H1 (cell line): ENCODE measurements at regions not wholly inside any gene's neighbourhood (a gene's known extent, or its start where the extent isn't known, plus 50 kb on each side); places are given as distances from the start of the nearest gene placed in this dataset.

Experiments used
- CTCF ChIA-PET: fragments of 300-600 bp; sonication (Branson Sonifier 250); formaldehyde crosslinking; loops from one replicate; lab custom pipeline; 2021; ENCODE audit not compliant: partially characterized antibody; lab: Charles Lee
- POLR2A ChIA-PET: fragments of 300-600 bp; sonication (Branson Sonifier 250); formaldehyde crosslinking; loops from one replicate; lab custom pipeline; 2021; ENCODE audit warnings: inconsistent platforms; ENCODE audit not compliant: partially characterized antibody; lab: Charles Lee
- DNase-seq, 2 experiments: peaks; one replicate each; pipeline versions ENCODE4 v3.0.0 to v3.0.0-alpha.2; 2010 to 2022; ENCODE audit warnings: low spot score in 2 of 2, low read depth in 1 of 2, mixed read lengths in 1 of 2
- FAIRE-seq: peaks from 2 replicates; lab custom pipeline; 2011; peaks lifted over from hg19 to GRCh38; lab: Jason Lieb, UNC
- H2AFZ ChIP-seq: 2 replicates; pipeline ENCODE4 v1.8.1; 2012; ENCODE audit warnings: low read length, inconsistent platforms
- H2AK5ac ChIP-seq: 2 replicates; pipeline ENCODE4 v1.6.1; 2013; ENCODE audit warnings: low read depth, low read length
- H2BK120ac ChIP-seq: replicated peaks from 2 replicates; pipeline ENCODE3; 2013; ENCODE audit warnings: low read depth, low read length, inconsistent platforms
- H2BK12ac ChIP-seq: 2 replicates; pipeline ENCODE4 v1.6.1; 2013; ENCODE audit warnings: low read depth, low read length
- H2BK15ac ChIP-seq: 2 replicates; pipeline ENCODE4 v1.6.1; 2013; ENCODE audit warnings: low read length
- H2BK20ac ChIP-seq: 2 replicates; pipeline ENCODE4 v1.6.1; 2013; ENCODE audit warnings: low read length
- H2BK5ac ChIP-seq: 2 replicates; pipeline ENCODE4 v1.6.1; 2013; ENCODE audit warnings: low read depth, low read length
- H3K14ac ChIP-seq: 2 replicates; pipeline ENCODE4 v1.6.1; 2013; ENCODE audit warnings: inconsistent platforms; ENCODE audit not compliant: insufficient read length
- H3K18ac ChIP-seq: 2 replicates; pipeline ENCODE4 v1.6.1; 2013; ENCODE audit warnings: low read length; ENCODE audit errors: extremely low read depth
- H3K23ac ChIP-seq: 2 replicates; pipeline ENCODE4 v1.6.1; 2013; ENCODE audit warnings: inconsistent platforms; ENCODE audit not compliant: insufficient read length
- H3K23me2 ChIP-seq: 2 replicates; pipeline ENCODE4 v1.6.1; 2013; ENCODE audit warnings: low read depth, low read length
- H3K27ac ChIP-seq: 2 replicates; pipeline ENCODE4 v1.6.1; 2011; ENCODE audit warnings: low read depth, low read length, inconsistent platforms
- H3K27me3 ChIP-seq, 4 experiments: replicated peaks in 1 of 4; 1 replicate in 1 of 4; 2 replicates in 3 of 4; pipeline versions ENCODE4 v1.6.1 to v1.8.1; 2011 to 2013; ENCODE audit warnings: low read length in 3 of 4, mild to moderate bottlenecking in 3 of 4, inconsistent platforms in 2 of 4, mixed read lengths in 2 of 4, moderate library complexity in 1 of 4; ENCODE audit not compliant: control insufficient read depth in 3 of 4, insufficient read depth in 3 of 4; ENCODE audit errors: extremely low read depth in 1 of 4
- H3K36me3 ChIP-seq, 4 experiments: 2 replicates each; pipeline versions ENCODE4 v1.6.1 to v1.8.1; 2011 to 2013; ENCODE audit warnings: mild to moderate bottlenecking in 4 of 4, low read length in 3 of 4, moderate library complexity in 2 of 4, control low read depth in 1 of 4, inconsistent platforms in 1 of 4; ENCODE audit not compliant: insufficient read depth in 4 of 4, control insufficient read depth in 2 of 4
- H3K4ac ChIP-seq: replicated peaks from 2 replicates; pipeline ENCODE3; 2013; ENCODE audit warnings: low read length, low read depth, mixed read lengths, inconsistent platforms; ENCODE audit not compliant: insufficient read length
- H3K4me1 ChIP-seq, 4 experiments: replicated peaks in 1 of 4; 1 replicate in 1 of 4; 2 replicates in 3 of 4; pipeline versions ENCODE4 v1.6.1 to v1.8.1; 2011 to 2013; ENCODE audit warnings: low read length in 3 of 4, inconsistent platforms in 2 of 4, mixed read lengths in 1 of 4; ENCODE audit not compliant: insufficient read depth in 4 of 4, control insufficient read depth in 3 of 4
- H3K4me2 ChIP-seq, 2 experiments: 2 replicates each; pipeline versions ENCODE4 v1.6.1 to v1.8.1; 2011 to 2013; ENCODE audit warnings: low read depth in 2 of 2, low read length in 2 of 2, control low read depth in 1 of 2, inconsistent platforms in 1 of 2, mild to moderate bottlenecking in 1 of 2; ENCODE audit not compliant: insufficient read depth in 1 of 2
- H3K4me3 ChIP-seq, 4 experiments: fragments of 200-600, 300-600 bp in 1 of 4; sonication (generic), shearing (Covaris generic), sonication (Bioruptor Twin) in 1 of 4; 2 replicates each; pipeline versions ENCODE4 v1.5.1 to v1.8.1; 2011 to 2016; ENCODE audit warnings: low read length in 4 of 4, low read depth in 3 of 4, control low read depth in 2 of 4, inconsistent platforms in 2 of 4, mild to moderate bottlenecking in 2 of 4, mixed read lengths in 1 of 4, moderate library complexity in 1 of 4; ENCODE audit not compliant: insufficient read depth in 2 of 4; ENCODE audit errors: extremely low read depth in 1 of 4
- H3K56ac ChIP-seq: replicated peaks from 2 replicates; pipeline ENCODE3; 2013; ENCODE audit warnings: low read depth, mild to moderate bottlenecking, mixed read lengths, low read length, inconsistent platforms; ENCODE audit not compliant: insufficient read length
- H3K79me1 ChIP-seq: 2 replicates; pipeline ENCODE4 v1.6.1; 2013; ENCODE audit warnings: low read depth, low read length, control low read depth
- H3K79me2 ChIP-seq, 2 experiments: 2 replicates each; pipeline versions ENCODE4 v1.6.1 to v1.8.1; 2012 to 2013; ENCODE audit warnings: low read length in 2 of 2, mild to moderate bottlenecking in 2 of 2, inconsistent platforms in 1 of 2; ENCODE audit not compliant: insufficient read depth in 2 of 2, control insufficient read depth in 1 of 2
- H3K9ac ChIP-seq, 4 experiments: replicated peaks in 1 of 4; 1 replicate in 1 of 4; 2 replicates in 3 of 4; pipeline versions ENCODE4 v1.6.1 to v1.8.1; 2011 to 2013; ENCODE audit warnings: low read depth in 3 of 4, low read length in 3 of 4, control low read depth in 2 of 4, mild to moderate bottlenecking in 2 of 4, moderate library complexity in 2 of 4, inconsistent platforms in 1 of 4; ENCODE audit errors: extremely low read depth in 1 of 4
- H3K9me3 ChIP-seq, 2 experiments: 2 replicates each; pipeline versions ENCODE4 v1.6.1 to v1.8.1; 2012 to 2013; ENCODE audit warnings: mild to moderate bottlenecking in 2 of 2, moderate library complexity in 2 of 2, control low read depth in 1 of 2, inconsistent platforms in 1 of 2, low read depth in 1 of 2, low read length in 1 of 2, mixed read lengths in 1 of 2; ENCODE audit not compliant: insufficient read depth in 2 of 2
- H4K20me1 ChIP-seq, 2 experiments: replicated peaks in 1 of 2; 2 replicates each; pipeline versions ENCODE3 to v1.8.1; 2011 to 2013; ENCODE audit warnings: inconsistent platforms in 2 of 2, low read length in 2 of 2, mild to moderate bottlenecking in 1 of 2; ENCODE audit not compliant: insufficient read depth in 2 of 2, control insufficient read depth in 1 of 2
- H4K5ac ChIP-seq: 2 replicates; pipeline ENCODE4 v1.6.1; 2013; ENCODE audit warnings: low read length, low read depth, mixed read lengths, inconsistent platforms; ENCODE audit not compliant: insufficient read length
- H4K8ac ChIP-seq: 2 replicates; pipeline ENCODE4 v1.8.0; 2013; ENCODE audit warnings: mild to moderate bottlenecking, moderate library complexity, low read length, inconsistent platforms; ENCODE audit not compliant: insufficient read depth; ENCODE audit errors: extremely low read depth
- H4K91ac ChIP-seq: replicated peaks from 2 replicates; pipeline ENCODE3; 2013; ENCODE audit warnings: low read length, mixed read lengths, inconsistent platforms; ENCODE audit not compliant: insufficient read length
- TAF7 ChIP-seq: optimal IDR thresholded peaks from 2 replicates; pipeline ENCODE3; 2011; ENCODE audit warnings: low read depth, mild to moderate bottlenecking, inconsistent platforms, low read length, moderate library complexity, borderline replicate concordance
- TEAD4 ChIP-seq: IDR thresholded peaks from 2 replicates; pipeline ENCODE4 v1.6.1; 2012; ENCODE audit warnings: low read depth, low read length, inconsistent platforms, mixed read lengths
- WGBS, 2 experiments: shearing (Covaris generic) in 1 of 2; methylation state at CpG; one replicate each; pipeline versions ENCODE4 v1.1.6 to v1.1.7; 2013 to 2015; ENCODE audit warnings: low lambda C conversion rate in 2 of 2, mixed read lengths in 2 of 2, inconsistent platforms in 1 of 2, low coverage in 1 of 2, missing lambda C conversion rate in 1 of 2; ENCODE audit not compliant: insufficient replicate concordance in 2 of 2, insufficient coverage in 1 of 2, insufficient read length in 1 of 2; ENCODE audit errors: extremely low coverage in 1 of 2, missing lambda C conversion rate in 1 of 2; 5-methylcytosine and 5-hydroxymethylcytosine counted together

DNA sequence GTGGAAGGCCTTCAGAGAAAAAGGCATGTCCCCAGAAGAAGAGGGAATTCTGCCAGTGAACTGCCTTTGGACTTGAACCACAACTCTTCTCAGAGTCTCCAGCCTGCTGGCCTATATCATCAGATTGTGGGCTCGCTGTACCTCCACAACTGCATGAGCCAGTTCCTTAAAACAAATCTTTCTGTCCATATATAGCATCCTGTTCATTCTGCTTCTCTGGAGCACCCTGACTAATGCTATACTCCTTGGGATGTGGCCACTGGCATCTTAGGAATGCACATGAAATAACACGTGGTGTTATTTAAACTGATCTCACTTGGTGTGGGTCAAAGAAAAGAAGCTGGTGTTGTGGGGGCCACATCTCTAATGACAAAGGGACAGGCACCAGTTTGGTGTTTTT is 58.3 kb upstream of the VSTM5 start:
- H3K4me3 ChIP-seq: no peak overlapping the region
- peaks cover 0 to 4% (median 2%) of the 10 kb centered on the region in 4 experiments; a peak in 2 of 7 replicates for H3K4me1 ChIP-seq
- no peak overlapping the region for H3K56ac ChIP-seq
- H3K9ac ChIP-seq: no peak overlapping the region
- no peaks in the 10 kb centered on the region for H3K27me3 ChIP-seq
- H2BK12ac ChIP-seq: no peak overlapping the region
- ChIA-PET POLR2A (interaction anchor here (0.9 kb wide), 1 partner anchor 13 kb away, joined by 3 read pairs; no protein-coding TSS in a partner anchor), CTCF (interaction anchor here (1.0 to 2.5 kb wide), 5 partner anchors 10 to 40 kb away, joined by 3 to 18 read pairs (median 7); no protein-coding TSS in a partner anchor)
- no peak overlapping the region for H2BK120ac ChIP-seq
- no peak overlapping the region for H3K4ac ChIP-seq
- H3K36me3 ChIP-seq: no peaks in the 10 kb centered on the region
- no peak overlapping the region for H2AFZ ChIP-seq
- H3K18ac ChIP-seq: no peak overlapping the region
- H3K79me2 ChIP-seq: no peaks in the 10 kb centered on the region
- DNase-seq (no peak), FAIRE-seq (no peak)
- H3K27ac ChIP-seq: no peak overlapping the region
- no peaks in the 10 kb centered on the region for H3K23me2 ChIP-seq
- no peaks in the 10 kb centered on the region for H3K9me3 ChIP-seq
- no peaks in the 10 kb centered on the region for H4K20me1 ChIP-seq
- H2AK5ac ChIP-seq: no peak overlapping the region
- no peak overlapping the region for H4K5ac ChIP-seq
- no peak overlapping the region for H3K14ac ChIP-seq
- no peak overlapping the region for H2BK5ac ChIP-seq
- no peak overlapping the region for H3K4me2 ChIP-seq
- H2BK15ac ChIP-seq: no peak overlapping the region
- 59% methylated on average over 2 of the region's 2 CpGs; no CpG with 5 or more reads in 1 of the 2 experiments for WGBS, 2 experiments
- H4K8ac ChIP-seq: no peak overlapping the region
- H4K91ac ChIP-seq: no peak overlapping the region
- H3K79me1 ChIP-seq: no peaks in the 10 kb centered on the region
- H2BK20ac ChIP-seq: no peak overlapping the region
- TF ChIP-seq TAF7: no peak
- TF ChIP-seq TEAD4: peak; percentile 33; the same call in 1 of the 2 replicates
- H3K23ac ChIP-seq: no peak overlapping the region
